Activated naive CD8-positive, alpha-beta T cell treated with anti-CD3 and anti-CD28 coated beads for 36 hours (primary cell): ENCODE measurements at regions not wholly inside any gene's neighbourhood (a gene's known extent, or its start where the extent isn't known, plus 50 kb on each side); places are given as distances from the start of the nearest gene placed in this dataset.

ENCODE experiments used
- DNase-seq: peaks from one replicate; pipeline ENCODE4 v3.0.0; 2021
- H3K27ac Mint-ChIP-seq: one replicate; pipeline ENCODE4 v1.8.0; 2022; ENCODE audit warnings: mild to moderate bottlenecking, moderate library complexity, mixed read lengths
- H3K27me3 Mint-ChIP-seq: one replicate; pipeline ENCODE4 v1.8.0; 2022; ENCODE audit warnings: mild to moderate bottlenecking, mixed read lengths
- H3K36me3 Mint-ChIP-seq: one replicate; pipeline ENCODE4 v1.8.0; 2021; ENCODE audit warnings: mild to moderate bottlenecking, mixed read lengths
- H3K4me1 Mint-ChIP-seq: one replicate; pipeline ENCODE4 v1.8.0; 2021; ENCODE audit warnings: mixed read lengths
- H3K4me3 Mint-ChIP-seq: one replicate; pipeline ENCODE4 v1.8.0; 2022; ENCODE audit warnings: mild to moderate bottlenecking, moderate library complexity, mixed read lengths
- H3K9me3 Mint-ChIP-seq: one replicate; pipeline ENCODE4 v1.8.0; 2022; ENCODE audit warnings: mixed read lengths

DNA sequence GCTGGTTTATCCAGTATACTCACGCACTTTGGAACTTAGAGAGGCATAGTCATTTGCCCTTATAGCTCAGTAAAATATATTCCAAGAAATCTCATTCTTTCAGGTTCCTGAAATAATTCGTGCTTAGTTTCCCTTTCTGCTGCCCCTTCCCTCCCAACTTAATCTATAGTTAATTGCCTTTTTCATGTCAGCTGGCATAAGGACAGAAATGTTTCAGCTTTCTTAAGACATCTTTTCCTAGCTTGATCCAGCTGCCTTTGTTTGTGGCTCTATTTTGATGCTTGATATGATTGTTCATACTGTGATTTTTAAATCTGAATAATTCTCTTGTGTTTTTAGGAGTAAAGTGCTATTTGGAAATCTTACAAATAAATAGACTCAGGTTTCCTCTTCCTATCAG, 120.0 kb upstream of the SEL1L start:
- Mint-ChIP-seq H3K27ac (no peak overlapping the region), H3K4me3 (no peak overlapping the region), H3K9me3 (peaks cover 4% of the 10 kb centered on the region), H3K4me1 (no peaks in the 10 kb centered on the region), H3K36me3 (no peaks in the 10 kb centered on the region), H3K27me3 (peaks cover 5% of the 10 kb centered on the region)
- DNase-seq: no peak

DNA sequence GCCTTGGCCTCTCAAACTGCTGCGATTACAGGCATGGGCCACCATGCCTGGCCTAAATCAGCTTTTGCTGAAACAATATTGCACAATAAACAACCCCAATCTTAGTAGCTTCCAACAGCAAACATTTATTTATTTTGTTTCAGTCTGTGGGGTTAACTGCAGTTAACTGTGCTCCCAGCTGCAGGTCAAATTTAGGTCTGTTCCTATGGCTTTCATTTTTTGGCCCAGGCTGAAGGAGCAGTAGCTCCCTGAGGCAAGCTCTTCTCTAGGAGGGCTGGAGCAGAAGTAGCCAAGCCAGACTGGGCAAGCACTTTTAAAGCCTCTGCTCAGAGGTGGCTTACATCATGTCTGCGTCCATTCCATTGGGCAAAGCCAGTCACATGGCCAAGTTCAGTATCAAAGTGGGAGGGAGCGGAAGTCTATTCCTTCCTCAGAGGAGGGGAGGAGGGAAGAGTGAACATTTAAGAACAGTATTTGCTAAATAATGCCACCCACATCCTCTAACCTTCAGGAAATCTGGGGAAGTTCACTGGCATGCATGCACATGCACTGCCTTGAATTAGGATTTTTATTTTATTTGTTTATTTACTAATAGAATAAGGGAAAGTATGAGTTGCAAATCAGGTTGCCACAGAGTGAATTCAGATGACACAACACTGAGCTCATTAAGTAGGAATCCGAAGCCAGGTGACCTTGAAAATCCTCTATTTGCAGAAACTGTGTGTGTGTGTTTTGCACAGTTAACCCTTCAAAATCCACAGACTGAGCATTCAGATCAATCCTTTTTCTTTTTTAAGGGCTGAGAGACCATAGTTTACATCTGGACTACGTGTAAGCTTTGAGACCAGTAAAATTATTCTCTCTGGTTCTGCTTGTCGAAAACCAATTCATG, 122.0 kb upstream of the SEL1L start:
- no peak for DNase-seq
- H3K36me3 Mint-ChIP-seq: no peaks in the 10 kb centered on the region
- peaks cover 4% of the 10 kb centered on the region for H3K9me3 Mint-ChIP-seq
- no peaks in the 10 kb centered on the region for H3K4me1 Mint-ChIP-seq
- H3K27me3 Mint-ChIP-seq: peaks cover 5% of the 10 kb centered on the region
- no peak overlapping the region for H3K4me3 Mint-ChIP-seq
- no peak overlapping the region for H3K27ac Mint-ChIP-seq

DNA sequence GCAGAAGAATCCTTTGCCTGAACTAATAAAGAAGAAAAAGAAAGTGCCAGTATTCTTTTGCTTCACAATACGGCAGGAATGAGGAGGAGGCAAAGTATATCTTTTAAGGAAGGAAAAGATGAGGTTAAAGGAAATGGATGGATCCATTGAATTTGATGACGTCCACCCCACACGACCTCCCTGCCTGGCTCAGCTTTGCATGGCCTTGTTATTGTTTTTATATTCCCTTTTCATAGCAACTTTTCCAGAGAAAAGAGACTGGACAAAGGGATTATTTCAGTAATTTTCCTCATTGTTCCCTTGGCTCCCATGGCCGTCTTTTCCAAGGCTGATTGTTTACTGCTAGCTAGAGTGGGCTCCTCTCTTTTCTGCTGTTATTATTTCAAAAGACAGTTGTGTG, 123.2 kb upstream of the SEL1L start:
- Mint-ChIP-seq H3K4me1 (no peaks in the 10 kb centered on the region), H3K27me3 (peaks cover 5% of the 10 kb centered on the region), H3K4me3 (no peak overlapping the region), H3K36me3 (no peaks in the 10 kb centered on the region), H3K9me3 (peaks cover 4% of the 10 kb centered on the region), H3K27ac (no peak overlapping the region)
- no peak for DNase-seq

DNA sequence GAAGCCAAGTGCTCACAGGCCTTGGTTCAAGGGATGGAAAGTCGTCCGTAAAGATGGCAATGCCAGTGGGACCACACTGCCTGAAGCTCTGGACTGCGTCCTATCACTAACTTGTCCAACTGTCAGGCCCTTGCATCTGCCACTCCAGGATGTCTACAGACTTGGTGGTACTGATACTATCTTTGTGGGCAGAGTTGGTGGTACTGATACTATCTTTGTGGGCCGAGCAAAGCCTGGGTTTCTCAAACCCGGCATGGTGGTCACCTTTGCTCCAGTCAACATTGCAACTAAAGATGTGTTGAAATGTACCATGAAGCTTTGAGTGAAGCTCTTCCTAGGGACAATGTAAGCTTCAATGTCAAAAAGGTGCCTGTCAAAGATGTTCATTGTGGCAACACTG, 128.4 kb upstream of the SEL1L start:
- H3K27me3 Mint-ChIP-seq: peaks cover 5% of the 10 kb centered on the region
- H3K9me3 Mint-ChIP-seq: no peaks in the 10 kb centered on the region
- DNase-seq: no peak
- H3K27ac Mint-ChIP-seq: no peak overlapping the region
- no peak overlapping the region for H3K4me3 Mint-ChIP-seq
- no peaks in the 10 kb centered on the region for H3K36me3 Mint-ChIP-seq
- no peaks in the 10 kb centered on the region for H3K4me1 Mint-ChIP-seq

DNA sequence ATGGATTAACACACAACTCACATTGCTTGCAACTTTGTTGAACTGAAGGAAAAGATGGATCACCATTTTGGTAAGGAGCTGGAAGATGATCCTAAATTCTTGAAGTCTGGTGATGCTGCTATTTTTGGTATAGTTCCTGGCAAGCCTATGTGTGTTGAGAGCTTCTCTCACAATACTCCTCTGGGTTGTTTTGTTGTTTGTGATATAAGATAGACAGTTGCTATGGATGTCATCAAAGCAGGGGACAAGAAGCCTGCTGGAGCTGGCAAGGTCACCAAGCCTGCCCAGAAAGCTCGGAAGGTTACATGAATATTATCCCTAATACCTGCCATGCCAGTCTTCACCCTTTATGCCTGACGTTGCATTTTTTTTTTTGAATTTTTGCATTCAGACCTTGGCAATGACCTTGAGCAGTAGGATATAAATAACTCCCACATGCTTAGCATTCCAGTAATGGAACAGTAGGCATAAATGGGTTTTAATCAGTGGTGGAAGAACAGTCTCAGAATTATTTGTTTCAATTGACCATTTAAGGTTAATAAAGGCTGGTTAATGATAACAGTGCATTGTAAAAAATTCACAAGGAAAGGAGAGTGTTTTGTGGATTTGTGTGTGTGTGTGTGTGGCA, 129.0 kb upstream of the SEL1L start:
- no peak overlapping the region for H3K4me3 Mint-ChIP-seq
- no peak overlapping the region for H3K27ac Mint-ChIP-seq
- peaks cover 4% of the 10 kb centered on the region for H3K27me3 Mint-ChIP-seq
- DNase-seq: no peak
- no peaks in the 10 kb centered on the region for H3K4me1 Mint-ChIP-seq
- no peaks in the 10 kb centered on the region for H3K36me3 Mint-ChIP-seq
- peaks cover 1% of the 10 kb centered on the region for H3K9me3 Mint-ChIP-seq

DNA sequence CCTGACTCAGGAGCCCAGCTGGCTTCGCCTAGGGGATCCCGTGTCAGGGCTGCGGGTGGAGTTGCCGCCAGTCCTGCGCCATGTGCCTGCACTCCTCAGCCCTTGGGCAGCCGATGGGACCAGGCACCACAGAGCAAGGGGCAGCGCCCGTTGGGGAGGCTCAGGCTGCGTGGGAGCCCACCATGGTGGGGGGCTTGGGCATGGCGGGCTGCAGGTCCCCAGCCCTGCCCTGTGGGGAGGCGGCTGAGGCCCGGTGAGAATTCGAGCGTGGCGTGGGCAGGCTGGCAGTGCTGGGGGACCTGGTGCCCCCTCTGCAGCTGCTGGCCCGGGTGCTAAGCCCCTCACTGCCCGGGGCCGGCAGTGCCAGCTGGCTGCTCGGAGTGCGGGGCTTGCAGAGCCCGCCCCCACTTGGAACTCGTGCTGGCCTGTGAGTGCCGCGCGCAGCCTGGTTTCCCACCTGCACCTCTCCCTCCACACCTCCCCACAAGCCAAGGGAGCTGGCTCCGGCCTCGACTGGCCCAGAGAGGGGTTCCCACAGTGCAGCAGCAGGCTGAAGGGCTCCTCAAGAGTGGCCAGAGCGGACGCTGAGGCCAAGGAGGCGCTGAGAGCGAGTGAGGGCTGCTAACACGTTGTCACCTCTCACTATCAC, 135.1 kb upstream of the SEL1L start:
- Mint-ChIP-seq H3K4me1 (no peaks in the 10 kb centered on the region), H3K36me3 (no peaks in the 10 kb centered on the region), H3K27ac (no peak overlapping the region), H3K27me3 (no peaks in the 10 kb centered on the region), H3K9me3 (peaks cover 2% of the 10 kb centered on the region), H3K4me3 (no peak overlapping the region)
- DNase-seq: no peak

DNA sequence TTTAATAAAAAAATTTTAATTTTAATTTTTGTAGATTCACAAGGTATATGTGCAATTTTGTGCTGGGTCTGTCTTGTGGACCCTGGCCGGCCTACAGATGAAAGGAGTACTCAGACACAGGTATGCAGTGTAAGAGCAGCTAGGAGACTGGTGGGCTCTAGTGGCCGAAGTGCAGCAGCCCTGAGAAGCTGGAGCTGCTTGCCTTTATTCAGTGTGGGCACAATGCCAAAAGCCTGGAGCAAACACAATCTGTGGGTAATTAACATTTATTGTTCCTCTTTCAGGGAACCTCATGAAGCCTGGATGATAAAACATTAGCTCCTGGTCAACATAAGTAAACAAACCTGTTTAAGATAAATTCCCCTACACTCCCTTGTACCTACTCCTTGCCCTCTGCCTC, 135.7 kb upstream of the SEL1L start:
- DNase-seq: no peak
- no peak overlapping the region for H3K27ac Mint-ChIP-seq
- H3K4me3 Mint-ChIP-seq: no peak overlapping the region
- no peaks in the 10 kb centered on the region for H3K4me1 Mint-ChIP-seq
- H3K27me3 Mint-ChIP-seq: no peaks in the 10 kb centered on the region
- H3K9me3 Mint-ChIP-seq: peaks cover 2% of the 10 kb centered on the region
- no peaks in the 10 kb centered on the region for H3K36me3 Mint-ChIP-seq

DNA sequence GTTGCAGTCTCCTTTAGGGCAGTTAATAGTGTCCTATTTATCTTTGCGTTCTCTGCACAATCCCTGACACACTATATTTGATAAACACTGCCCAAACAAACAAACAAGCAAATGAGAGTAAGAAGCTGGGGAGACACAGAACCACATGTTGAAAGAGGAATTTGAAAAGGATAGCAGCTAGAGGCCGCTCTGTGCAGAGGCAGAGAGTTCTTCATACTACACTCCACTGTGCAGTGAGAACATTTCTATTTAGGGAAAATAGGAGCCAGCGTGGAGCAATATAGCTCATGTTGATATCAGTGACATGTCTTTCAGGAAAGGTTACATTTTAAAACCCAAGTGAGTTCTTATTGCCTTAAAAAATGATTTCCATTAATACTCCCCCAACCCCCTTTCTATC, 140.3 kb upstream of the SEL1L start:
- H3K36me3 Mint-ChIP-seq: no peaks in the 10 kb centered on the region
- no peaks in the 10 kb centered on the region for H3K4me1 Mint-ChIP-seq
- no peak for DNase-seq
- H3K27me3 Mint-ChIP-seq: no peaks in the 10 kb centered on the region
- no peak overlapping the region for H3K4me3 Mint-ChIP-seq
- no peak overlapping the region for H3K27ac Mint-ChIP-seq
- peaks cover 1% of the 10 kb centered on the region for H3K9me3 Mint-ChIP-seq

DNA sequence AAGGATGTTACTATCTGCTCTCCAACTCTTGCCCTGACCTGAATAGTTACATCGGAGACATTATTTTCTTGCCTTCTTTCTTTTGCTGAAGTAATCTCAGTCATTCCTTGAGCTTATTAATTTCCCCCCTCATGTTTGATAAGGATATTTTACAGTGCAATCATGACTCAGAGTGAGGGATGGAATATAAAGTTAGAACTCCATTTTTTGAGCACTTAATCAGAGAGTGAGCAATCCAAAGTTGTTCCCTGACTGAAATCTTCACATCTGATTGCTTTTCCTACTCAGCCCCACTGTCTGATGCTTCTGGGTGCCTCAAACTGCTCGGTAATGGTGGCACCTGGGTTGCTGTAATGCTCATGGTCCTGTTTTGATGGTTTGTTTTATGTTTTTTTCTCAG, 142.7 kb upstream of the SEL1L start:
- no peaks in the 10 kb centered on the region for H3K36me3 Mint-ChIP-seq
- H3K4me3 Mint-ChIP-seq: no peak overlapping the region
- no peak for DNase-seq
- no peaks in the 10 kb centered on the region for H3K4me1 Mint-ChIP-seq
- no peak overlapping the region for H3K27ac Mint-ChIP-seq
- H3K9me3 Mint-ChIP-seq: no peaks in the 10 kb centered on the region
- peaks cover 13% of the 10 kb centered on the region for H3K27me3 Mint-ChIP-seq

DNA sequence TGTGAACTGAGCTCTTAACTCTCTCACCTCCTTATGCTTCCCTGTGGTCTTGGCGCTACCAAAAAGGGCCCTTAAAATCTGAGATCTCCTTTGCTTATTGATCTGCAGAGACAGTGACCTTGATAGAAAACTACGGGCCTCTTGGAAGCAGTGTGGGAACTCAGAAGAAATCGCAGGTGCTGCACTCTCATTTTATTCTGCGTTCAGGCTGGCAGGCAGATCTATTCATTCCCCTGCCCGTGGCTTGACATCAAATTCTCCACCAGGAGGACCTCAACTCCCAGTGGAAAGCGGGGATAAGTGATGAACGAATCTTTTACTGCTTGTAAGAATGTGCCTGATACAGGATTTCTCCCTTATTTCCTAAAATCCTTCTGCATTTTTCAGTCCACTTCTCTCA, 143.2 kb upstream of the SEL1L start:
- H3K27ac Mint-ChIP-seq: no peak overlapping the region
- DNase-seq: no peak
- H3K27me3 Mint-ChIP-seq: peaks cover 14% of the 10 kb centered on the region
- no peaks in the 10 kb centered on the region for H3K9me3 Mint-ChIP-seq
- H3K4me3 Mint-ChIP-seq: no peak overlapping the region
- H3K36me3 Mint-ChIP-seq: no peaks in the 10 kb centered on the region
- H3K4me1 Mint-ChIP-seq: no peaks in the 10 kb centered on the region

DNA sequence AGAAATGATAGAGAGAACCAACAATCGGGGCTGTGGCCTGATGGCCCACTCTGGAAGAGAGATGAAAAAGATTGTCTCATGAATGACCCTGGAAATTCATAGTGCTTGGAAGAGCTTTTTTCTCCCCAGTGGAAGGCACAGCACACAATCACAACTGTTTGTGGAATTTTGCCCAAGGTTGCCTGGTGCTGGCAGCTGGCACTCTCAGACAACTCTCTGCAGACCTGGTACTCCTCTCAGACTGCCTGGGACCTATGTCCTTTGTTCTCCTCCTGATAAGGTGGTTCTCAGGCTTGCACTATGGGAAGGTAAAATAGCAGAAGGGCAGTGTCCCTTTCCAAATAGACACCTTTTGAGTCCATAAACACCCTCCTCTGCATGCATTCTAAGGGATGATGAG, 144.1 kb upstream of the SEL1L start:
- peaks cover 17% of the 10 kb centered on the region for H3K27me3 Mint-ChIP-seq
- H3K27ac Mint-ChIP-seq: no peak overlapping the region
- no peaks in the 10 kb centered on the region for H3K9me3 Mint-ChIP-seq
- no peak overlapping the region for H3K4me3 Mint-ChIP-seq
- DNase-seq: no peak
- no peaks in the 10 kb centered on the region for H3K4me1 Mint-ChIP-seq
- no peaks in the 10 kb centered on the region for H3K36me3 Mint-ChIP-seq

DNA sequence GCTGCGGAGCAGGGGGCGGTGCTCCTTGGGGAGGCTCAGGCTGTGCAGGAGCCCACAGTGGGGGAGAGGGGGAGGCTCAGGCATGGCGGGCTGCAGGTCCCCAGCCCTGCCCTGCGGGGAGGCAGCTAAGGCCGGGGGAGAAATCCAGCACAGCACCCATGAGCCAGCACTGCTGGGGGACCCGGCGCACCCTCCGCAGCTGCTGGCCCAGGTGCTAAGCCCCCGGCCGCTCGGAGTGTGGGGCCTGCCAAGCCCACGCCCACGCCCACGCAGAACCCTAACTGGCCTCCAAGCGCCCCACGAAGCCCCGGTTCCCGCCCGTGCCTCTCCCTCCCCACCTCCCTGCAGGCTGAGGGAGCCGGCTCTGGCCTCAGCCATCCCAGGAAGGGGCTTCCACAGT, 145.6 kb upstream of the SEL1L start:
- Mint-ChIP-seq H3K27me3 (peaks cover 17% of the 10 kb centered on the region), H3K4me1 (no peaks in the 10 kb centered on the region), H3K36me3 (no peaks in the 10 kb centered on the region), H3K4me3 (no peak overlapping the region), H3K27ac (no peak overlapping the region), H3K9me3 (no peaks in the 10 kb centered on the region)
- DNase-seq: no peak

DNA sequence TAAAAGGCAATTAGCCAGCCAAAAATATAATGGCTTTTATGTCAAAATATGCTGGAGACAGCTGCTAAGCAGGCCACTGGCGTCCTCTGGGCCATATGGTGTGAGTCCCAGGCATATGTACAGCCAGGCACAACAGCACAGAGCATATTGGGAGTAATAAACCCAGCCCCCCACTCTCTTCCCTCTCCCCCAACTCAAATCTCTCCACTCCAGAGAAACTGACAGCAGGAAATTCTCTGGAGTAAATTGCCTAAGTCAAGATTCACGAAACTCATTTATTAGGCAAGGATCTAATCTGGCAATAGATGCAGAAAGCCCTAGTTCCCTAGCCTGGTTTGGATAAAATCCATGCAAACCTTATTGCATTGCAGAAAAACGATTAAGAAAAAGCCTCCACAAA, 147.9 kb upstream of the SEL1L start:
- H3K4me3 Mint-ChIP-seq: no peak overlapping the region
- no peaks in the 10 kb centered on the region for H3K9me3 Mint-ChIP-seq
- DNase-seq: no peak
- no peaks in the 10 kb centered on the region for H3K36me3 Mint-ChIP-seq
- H3K4me1 Mint-ChIP-seq: no peaks in the 10 kb centered on the region
- peaks cover 17% of the 10 kb centered on the region for H3K27me3 Mint-ChIP-seq
- no peak overlapping the region for H3K27ac Mint-ChIP-seq

DNA sequence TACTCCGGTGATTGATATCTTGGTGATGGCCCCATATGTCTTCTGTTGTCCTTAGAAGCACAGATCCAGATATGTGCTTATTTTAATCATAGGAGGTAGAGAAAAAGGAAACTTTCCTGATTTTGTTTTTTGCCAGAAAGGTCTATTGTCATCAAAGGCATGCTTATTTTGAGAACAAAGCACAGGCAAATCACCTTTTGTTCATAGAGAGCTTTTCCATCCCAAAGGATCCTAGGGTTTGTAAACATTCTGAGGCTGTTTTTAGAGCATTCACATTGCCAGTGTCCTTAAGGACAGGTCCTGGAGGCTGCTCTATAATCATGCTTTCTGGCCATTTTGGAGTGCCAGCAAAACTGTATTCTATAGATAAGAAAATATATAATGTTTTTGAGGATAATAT, 148.5 kb upstream of the SEL1L start:
- H3K36me3 Mint-ChIP-seq: no peaks in the 10 kb centered on the region
- no peak overlapping the region for H3K27ac Mint-ChIP-seq
- H3K27me3 Mint-ChIP-seq: peaks cover 17% of the 10 kb centered on the region
- no peaks in the 10 kb centered on the region for H3K4me1 Mint-ChIP-seq
- DNase-seq: no peak
- no peaks in the 10 kb centered on the region for H3K9me3 Mint-ChIP-seq
- no peak overlapping the region for H3K4me3 Mint-ChIP-seq

DNA sequence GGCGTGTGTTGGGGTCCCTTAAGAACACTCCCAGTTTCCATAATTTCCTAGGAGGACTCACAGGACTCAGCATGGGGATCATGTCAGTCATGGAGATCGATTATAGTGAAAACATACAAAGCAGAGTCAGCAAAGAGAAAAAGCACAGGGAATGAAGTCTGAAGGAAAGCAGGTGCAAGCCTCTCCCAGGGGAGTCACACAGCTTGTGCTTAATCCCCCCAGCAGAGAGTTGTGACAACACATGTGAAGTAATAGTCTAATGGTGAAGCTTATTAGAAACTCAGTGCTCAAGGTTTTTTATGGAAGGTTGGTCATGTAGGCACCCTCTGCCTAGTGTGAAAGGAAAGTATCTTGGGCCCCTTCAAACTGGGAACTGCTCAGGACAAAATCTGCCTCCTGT, 149.0 kb upstream of the SEL1L start:
- no peak overlapping the region for H3K27ac Mint-ChIP-seq
- no peaks in the 10 kb centered on the region for H3K9me3 Mint-ChIP-seq
- DNase-seq: no peak
- no peaks in the 10 kb centered on the region for H3K36me3 Mint-ChIP-seq
- H3K4me3 Mint-ChIP-seq: no peak overlapping the region
- H3K27me3 Mint-ChIP-seq: peaks cover 17% of the 10 kb centered on the region
- no peaks in the 10 kb centered on the region for H3K4me1 Mint-ChIP-seq

DNA sequence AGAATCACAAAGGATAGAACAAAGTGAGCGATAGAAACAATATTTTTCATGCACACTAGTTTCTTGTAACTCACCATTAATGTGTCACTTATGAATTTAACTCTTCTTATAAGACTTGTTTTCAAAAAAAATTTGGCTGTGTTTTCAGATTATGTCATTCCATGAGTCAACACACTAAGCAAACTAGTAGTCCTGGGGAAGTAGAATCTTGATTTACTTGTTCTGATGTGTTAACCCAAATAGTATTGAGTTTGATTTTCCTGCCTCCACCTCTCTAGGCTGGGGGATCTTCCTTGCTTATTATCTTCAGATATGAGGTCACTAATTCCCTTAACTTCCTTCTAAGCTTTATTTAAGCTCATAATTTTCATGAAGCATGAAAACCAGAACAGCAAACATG, 151.0 kb upstream of the SEL1L start:
- no peaks in the 10 kb centered on the region for H3K36me3 Mint-ChIP-seq
- peaks cover 16% of the 10 kb centered on the region for H3K27me3 Mint-ChIP-seq
- H3K27ac Mint-ChIP-seq: no peak overlapping the region
- H3K9me3 Mint-ChIP-seq: no peaks in the 10 kb centered on the region
- H3K4me3 Mint-ChIP-seq: no peak overlapping the region
- no peaks in the 10 kb centered on the region for H3K4me1 Mint-ChIP-seq
- no peak for DNase-seq
